ENCODE measurements at regions not wholly inside any gene's neighbourhood (a gene's known extent, or its start where the extent isn't known, plus 50 kb on each side); places are given as distances from the start of the nearest gene placed in this dataset.

- no peak for DNase-seq (ENCODE audit: low read depth)
Measured at GRCh38 chr3:34377961-34378360, 579.5 kb downstream of the PDCD6IP start.

- no peak for DNase-seq (ENCODE audit: low read depth)
Measured at GRCh38 chr3:34381243-34381642, 582.8 kb downstream of the PDCD6IP start.

GRCh38 chr3:34382859-34383258, 584.4 kb downstream of the PDCD6IP start:
- DNase-seq (ENCODE audit: low read depth), result no peak

- no peak for DNase-seq (ENCODE audit: low read depth)
Measured at GRCh38 chr3:34386309-34386708, 587.9 kb downstream of the PDCD6IP start.

GRCh38 chr3:34387826-34388564, 589.6 kb downstream of the PDCD6IP start:
- no peak for DNase-seq (ENCODE audit: low read depth)

- no peak for DNase-seq (ENCODE audit: low read depth)
Measured at GRCh38 chr3:34388830-34389229, 590.4 kb downstream of the PDCD6IP start.

- no peak for DNase-seq (ENCODE audit: low read depth)
Measured at GRCh38 chr3:34394978-34395748, 596.7 kb downstream of the PDCD6IP start.

- DNase-seq (ENCODE audit: low read depth), result no peak
Measured at GRCh38 chr3:34396288-34396687, 597.9 kb downstream of the PDCD6IP start.

GRCh38 chr3:34396956-34397355, 598.5 kb downstream of the PDCD6IP start:
- DNase-seq (ENCODE audit: low read depth), result no peak

GRCh38 chr3:34399401-34399800, 601.0 kb downstream of the PDCD6IP start:
- no peak for DNase-seq (ENCODE audit: low read depth)

- no peak for DNase-seq (ENCODE audit: low read depth)
Measured at GRCh38 chr3:34405159-34405558, 606.7 kb downstream of the PDCD6IP start.

- no peak for DNase-seq (ENCODE audit: low read depth)
Measured at GRCh38 chr3:34407281-34407680, 608.9 kb downstream of the PDCD6IP start.

- DNase-seq (ENCODE audit: low read depth), result no peak
Measured at GRCh38 chr3:34408088-34408487, 609.7 kb downstream of the PDCD6IP start.

- DNase-seq (ENCODE audit: low read depth), result no peak
Measured at GRCh38 chr3:34411596-34411995, 613.2 kb downstream of the PDCD6IP start.

GRCh38 chr3:34419801-34420200, 621.4 kb downstream of the PDCD6IP start:
- DNase-seq (ENCODE audit: low read depth), result no peak

- DNase-seq (ENCODE audit: low read depth), result no peak
Measured at GRCh38 chr3:34421762-34422161, 623.3 kb downstream of the PDCD6IP start.

- no peak for DNase-seq (ENCODE audit: low read depth)
Measured at GRCh38 chr3:34439796-34440195, 641.4 kb downstream of the PDCD6IP start.

- no peak for DNase-seq (ENCODE audit: low read depth)
Measured at GRCh38 chr3:34444137-34444536, 645.7 kb downstream of the PDCD6IP start.

GRCh38 chr3:34449305-34449704, 650.9 kb downstream of the PDCD6IP start:
- no peak for DNase-seq (ENCODE audit: low read depth)

GRCh38 chr3:34463414-34463813, 665.0 kb downstream of the PDCD6IP start:
- DNase-seq (ENCODE audit: low read depth), result no peak

GRCh38 chr3:34464646-34465045, 666.2 kb downstream of the PDCD6IP start:
- DNase-seq (ENCODE audit: low read depth), result no peak

GRCh38 chr3:34475851-34476250, 677.4 kb downstream of the PDCD6IP start:
- DNase-seq (ENCODE audit: low read depth), result no peak

GRCh38 chr3:34483311-34483887, 685.0 kb downstream of the PDCD6IP start:
- DNase-seq (ENCODE audit: low read depth), result no peak

All from CMK (cell line).